ENCODE measurements at regions not wholly inside any gene's neighbourhood (a gene's known extent, or its start where the extent isn't known, plus 50 kb on each side); places are given as distances from the start of the nearest gene placed in this dataset.

GRCh38 chr10:2919016-2919415 lies 148.3 kb upstream of the PFKP start:
- TF ChIP-seq JUND (IDR thresholded peaks at IDR 0.05) (no peak), CTCF (IDR thresholded peaks at IDR 0.05; ENCODE audit: low read depth, low read length, missing input control) (no peak), MAX (IDR thresholded peaks at IDR 0.05) (no peak), HNF4A (conservative IDR thresholded peaks at IDR 0.05) (no peak), FOXA1 (IDR thresholded peaks at IDR 0.05) (no peak), GABPA (IDR thresholded peaks at IDR 0.05 in 1 of 2, conservative IDR thresholded peaks at IDR 0.05 in 1 of 2) (no peak), SP1 (IDR thresholded peaks at IDR 0.05) (no peak), TAF1 (conservative IDR thresholded peaks at IDR 0.05) (no peak), YY1 (IDR thresholded peaks at IDR 0.05) (no peak), NR2F2 (IDR thresholded peaks at IDR 0.05) (no peak), REST (IDR thresholded peaks at IDR 0.05) (no peak), RAD21 (IDR thresholded peaks at IDR 0.05) (no peak), ZBTB33 (IDR thresholded peaks at IDR 0.05) (no peak)
